Activated naive CD4-positive, alpha-beta T cell treated with anti-CD3 and anti-CD28 coated beads for 36 hours (primary cell): ENCODE measurements at regions not wholly inside any gene's neighbourhood (a gene's known extent, or its start where the extent isn't known, plus 50 kb on each side); places are given as distances from the start of the nearest gene placed in this dataset.
"Not testable (repeated sequence)": the region's sequence is repeated elsewhere in the genome, so short reads cannot be mapped to it uniquely, and the experiment has no call there.

Source experiments
- CTCF ChIA-PET: fragments of 350-600 bp; sonication (Branson Sonifier 250); formaldehyde crosslinking; loops from one replicate; lab custom pipeline; 2021; ENCODE audit warnings: antibody characterized with exemption; lab: Charles Lee
- DNase-seq: peaks from one replicate; pipeline ENCODE4 v3.0.0-alpha.2; 2020
- H3K27ac Mint-ChIP-seq: one replicate; pipeline ENCODE4 v1.8.0; 2021; ENCODE audit warnings: mild to moderate bottlenecking, mixed read lengths
- H3K27me3 Mint-ChIP-seq: one replicate; pipeline ENCODE4 v1.8.0; 2021; ENCODE audit warnings: low read depth, mixed read lengths
- H3K36me3 Mint-ChIP-seq: one replicate; pipeline ENCODE4 v1.8.0; 2021; ENCODE audit warnings: low read depth, mixed read lengths
- H3K4me1 Mint-ChIP-seq: one replicate; pipeline ENCODE4 v1.8.0; 2021; ENCODE audit warnings: low read depth, mixed read lengths
- H3K4me3 Mint-ChIP-seq: one replicate; pipeline ENCODE4 v1.8.0; 2021; ENCODE audit warnings: mild to moderate bottlenecking, moderate library complexity, mixed read lengths
- H3K9me3 Mint-ChIP-seq: one replicate; pipeline ENCODE4 v1.8.0; 2021; ENCODE audit warnings: mixed read lengths
- intact Hi-C: fragments of 100-400 bp; cut with micrococcal nuclease; formaldehyde crosslinking; loops from one replicate; pipeline ENCODE4 v1.15.1; 2023

GRCh38 chr13:33403807-33404362 lies 118.3 kb upstream of the STARD13 start:
- Mint-ChIP-seq H3K4me3 (no peak overlapping the region), H3K27me3 (peaks cover 2% of the 10 kb centered on the region), H3K9me3 (no peaks in the 10 kb centered on the region), H3K4me1 (no peaks in the 10 kb centered on the region), H3K36me3 (no peaks in the 10 kb centered on the region), H3K27ac (no peak overlapping the region)
- DNase-seq = no peak
- CTCF ChIA-PET = interaction anchor here (0.6 kb wide), 1 partner anchor 14 kb away, joined by 3 read pairs; no protein-coding TSS in a partner anchor
- intact Hi-C loops = no loop called here

GRCh38 chr13:33405371-33405770 lies 119.8 kb upstream of the STARD13 start:
- Mint-ChIP-seq H3K27ac (no peak overlapping the region), H3K36me3 (no peaks in the 10 kb centered on the region), H3K4me3 (no peak overlapping the region), H3K4me1 (no peaks in the 10 kb centered on the region), H3K27me3 (peaks cover 2% of the 10 kb centered on the region), H3K9me3 (no peaks in the 10 kb centered on the region)
- intact Hi-C loops = no loop called here
- CTCF ChIA-PET = no interaction called here
- DNase-seq = no peak

GRCh38 chr13:33409673-33410510 lies 124.3 kb upstream of the STARD13 start:
- intact Hi-C loops = no loop called here
- DNase-seq = no peak
- no peaks in the 10 kb centered on the region for H3K36me3 Mint-ChIP-seq
- no peaks in the 10 kb centered on the region for H3K9me3 Mint-ChIP-seq
- CTCF ChIA-PET = no interaction called here
- no peak overlapping the region for H3K4me3 Mint-ChIP-seq
- H3K4me1 Mint-ChIP-seq = no peaks in the 10 kb centered on the region
- H3K27ac Mint-ChIP-seq = no peak overlapping the region
- H3K27me3 Mint-ChIP-seq = peaks cover 17% of the 10 kb centered on the region

GRCh38 chr13:33410619-33411018 lies 125.1 kb upstream of the STARD13 start:
- no peaks in the 10 kb centered on the region for H3K36me3 Mint-ChIP-seq
- peaks cover 17% of the 10 kb centered on the region for H3K27me3 Mint-ChIP-seq
- intact Hi-C loops = no loop called here
- DNase-seq = no peak
- H3K9me3 Mint-ChIP-seq = no peaks in the 10 kb centered on the region
- H3K4me3 Mint-ChIP-seq = no peak overlapping the region
- CTCF ChIA-PET = no interaction called here
- no peaks in the 10 kb centered on the region for H3K4me1 Mint-ChIP-seq
- H3K27ac Mint-ChIP-seq = no peak overlapping the region

GRCh38 chr13:33411312-33411711 lies 125.8 kb upstream of the STARD13 start:
- Mint-ChIP-seq H3K36me3 (no peaks in the 10 kb centered on the region), H3K4me3 (no peak overlapping the region), H3K9me3 (no peaks in the 10 kb centered on the region), H3K27me3 (peaks cover 19% of the 10 kb centered on the region), H3K27ac (no peak overlapping the region), H3K4me1 (no peaks in the 10 kb centered on the region)
- CTCF ChIA-PET = no interaction called here
- intact Hi-C loops = no loop called here
- DNase-seq = no peak

GRCh38 chr13:33415822-33416221 lies 130.3 kb upstream of the STARD13 start:
- intact Hi-C loops = no loop called here
- no peak for DNase-seq
- Mint-ChIP-seq H3K4me1 (no peaks in the 10 kb centered on the region), H3K9me3 (no peaks in the 10 kb centered on the region), H3K27ac (no peak overlapping the region), H3K4me3 (no peak overlapping the region), H3K27me3 (peaks cover 26% of the 10 kb centered on the region), H3K36me3 (no peaks in the 10 kb centered on the region)
- CTCF ChIA-PET = no interaction called here

GRCh38 chr13:33418224-33418953 lies 132.8 kb upstream of the STARD13 start:
- H3K4me1 Mint-ChIP-seq, H3K27ac Mint-ChIP-seq, DNase-seq, H3K36me3 Mint-ChIP-seq, H3K4me3 Mint-ChIP-seq, CTCF ChIA-PET, H3K9me3 Mint-ChIP-seq, intact Hi-C loops: not testable (repeated sequence)
- H3K27me3 Mint-ChIP-seq = peaks cover 22% of the 10 kb centered on the region

GRCh38 chr13:33420117-33420516 lies 134.6 kb upstream of the STARD13 start:
- H3K9me3 Mint-ChIP-seq, DNase-seq, H3K4me1 Mint-ChIP-seq, intact Hi-C loops, H3K36me3 Mint-ChIP-seq, H3K27ac Mint-ChIP-seq, CTCF ChIA-PET, H3K4me3 Mint-ChIP-seq: not testable (repeated sequence)
- peaks cover 20% of the 10 kb centered on the region for H3K27me3 Mint-ChIP-seq

GRCh38 chr13:33426131-33426530 lies 140.6 kb upstream of the STARD13 start:
- H3K4me1 Mint-ChIP-seq = no peaks in the 10 kb centered on the region
- H3K4me3 Mint-ChIP-seq = no peak overlapping the region
- H3K9me3 Mint-ChIP-seq = peaks cover 2% of the 10 kb centered on the region
- no peak overlapping the region for H3K27ac Mint-ChIP-seq
- intact Hi-C loops = no loop called here
- no peak for DNase-seq
- H3K36me3 Mint-ChIP-seq = no peaks in the 10 kb centered on the region
- CTCF ChIA-PET = interaction anchor here (0.6 kb wide), 1 partner anchor 288 kb away, joined by 5 read pairs; no protein-coding TSS in a partner anchor
- peaks cover 15% of the 10 kb centered on the region for H3K27me3 Mint-ChIP-seq

GRCh38 chr13:33433316-33433715 lies 147.8 kb upstream of the STARD13 start:
- H3K36me3 Mint-ChIP-seq = no peaks in the 10 kb centered on the region
- no peak overlapping the region for H3K27ac Mint-ChIP-seq
- intact Hi-C loops = no loop called here
- H3K9me3 Mint-ChIP-seq = peaks cover 2% of the 10 kb centered on the region
- H3K27me3 Mint-ChIP-seq = peaks cover 6% of the 10 kb centered on the region
- H3K4me1 Mint-ChIP-seq = no peaks in the 10 kb centered on the region
- no peak for DNase-seq
- CTCF ChIA-PET = no interaction called here
- H3K4me3 Mint-ChIP-seq = no peak overlapping the region

- intact Hi-C loops = no loop called here
- Mint-ChIP-seq H3K27ac (no peak overlapping the region), H3K4me1 (no peaks in the 10 kb centered on the region), H3K36me3 (no peaks in the 10 kb centered on the region), H3K27me3 (peaks cover 2% of the 10 kb centered on the region), H3K9me3 (no peaks in the 10 kb centered on the region), H3K4me3 (no peak overlapping the region)
- DNase-seq = no peak
- CTCF ChIA-PET = no interaction called here
Observed at GRCh38 chr13:33434676-33435075, 149.1 kb upstream of the STARD13 start.

GRCh38 chr13:33435207-33435606 lies 149.7 kb upstream of the STARD13 start:
- CTCF ChIA-PET = no interaction called here

More at GRCh38 chr13:33435207-33435606, 149.7 kb upstream of the STARD13 start:
- no peak for DNase-seq
- intact Hi-C loops = no loop called here
- Mint-ChIP-seq H3K4me1 (no peaks in the 10 kb centered on the region), H3K27ac (no peak overlapping the region), H3K4me3 (no peak overlapping the region), H3K9me3 (no peaks in the 10 kb centered on the region), H3K36me3 (no peaks in the 10 kb centered on the region), H3K27me3 (peaks cover 2% of the 10 kb centered on the region)
